CD4-positive, CD25-positive, alpha-beta regulatory T cell (primary cell): ENCODE measurements at regions not wholly inside any gene's neighbourhood (a gene's known extent, or its start where the extent isn't known, plus 50 kb on each side); places are given as distances from the start of the nearest gene placed in this dataset.
"Not testable (repeated sequence)": the region's sequence is repeated elsewhere in the genome, so short reads cannot be mapped to it uniquely, and the experiment has no call there.

Experiments
- ATAC-seq, 2 donors: fragments of 150-1000 bp; cut with Tn5 transposase; one replicate each; pipeline ENCODE4 v1.10.0; 2021; ENCODE audit warnings: low read depth in 2 of 2, moderate number of reproducible peaks in 2 of 2, moderate library complexity in 1 of 2
- DNase-seq, 3 donors: peaks; one replicate each; pipeline versions ENCODE4 v3.0.0 to v3.0.0-alpha.2; 2012 to 2022; ENCODE audit warnings: mixed read lengths in 1 of 3
- H3K27ac ChIP-seq: one replicate; pipeline ENCODE4 v1.7.0; 2013; ENCODE audit warnings: mild to moderate bottlenecking, low read length; ENCODE audit not compliant: insufficient read depth, poor library complexity, severe bottlenecking
- H3K27me3 ChIP-seq: one replicate; pipeline ENCODE4 v1.7.0; 2013; ENCODE audit warnings: low read length; ENCODE audit not compliant: control insufficient read depth, insufficient read depth
- H3K36me3 ChIP-seq: one replicate; pipeline ENCODE4 v1.7.0; 2013; ENCODE audit warnings: mild to moderate bottlenecking, low read length, moderate library complexity; ENCODE audit not compliant: control insufficient read depth, insufficient read depth
- H3K4me1 ChIP-seq: 2 replicates; pipeline ENCODE4 v1.7.0; 2013; ENCODE audit warnings: mild to moderate bottlenecking, low read length; ENCODE audit not compliant: insufficient read depth, control insufficient read depth, poor library complexity, severe bottlenecking
- H3K4me3 ChIP-seq: one replicate; pipeline ENCODE4 v1.7.0; 2013; ENCODE audit warnings: low read depth, mild to moderate bottlenecking, low read length, moderate library complexity
- H3K9me3 ChIP-seq, 2 experiments: 1 replicate in 1 of 2; 2 replicates in 1 of 2; pipeline ENCODE4 v1.7.0; 2013; ENCODE audit warnings: low read length in 2 of 2, mild to moderate bottlenecking in 1 of 2, moderate library complexity in 1 of 2; ENCODE audit not compliant: control insufficient read depth in 2 of 2
- H3K27ac Mint-ChIP-seq, 3 donors: one replicate each; pipeline ENCODE4 v1.8.0; 2020 to 2022; ENCODE audit warnings: mild to moderate bottlenecking in 3 of 3, mixed read lengths in 3 of 3, moderate library complexity in 2 of 3
- H3K27me3 Mint-ChIP-seq: one replicate; pipeline ENCODE4 v1.8.0; 2022; ENCODE audit warnings: mild to moderate bottlenecking, mixed read lengths
- H3K36me3 Mint-ChIP-seq: one replicate; pipeline ENCODE4 v1.8.0; 2020; ENCODE audit warnings: mixed read lengths
- H3K4me1 Mint-ChIP-seq, 4 donors: one replicate each; pipeline ENCODE4 v1.8.0; 2020 to 2022; ENCODE audit warnings: mixed read lengths in 4 of 4, mild to moderate bottlenecking in 1 of 4
- H3K4me3 Mint-ChIP-seq, 4 donors: one replicate each; pipeline ENCODE4 v1.8.0; 2020 to 2022; ENCODE audit warnings: mild to moderate bottlenecking in 4 of 4, mixed read lengths in 4 of 4, moderate library complexity in 3 of 4
- H3K9me3 Mint-ChIP-seq, 7 donors: one replicate each; pipeline ENCODE4 v1.8.0; 2020 to 2022; ENCODE audit warnings: mixed read lengths in 7 of 7, mild to moderate bottlenecking in 3 of 7, moderate library complexity in 2 of 7

GRCh38 chr18:71212739-71213138, 923.9 kb downstream of the SOCS6 start:
- not testable (repeated sequence) for H3K27ac ChIP-seq, H3K27me3 Mint-ChIP-seq, DNase-seq, H3K36me3 ChIP-seq, H3K4me3 Mint-ChIP-seq, H3K36me3 Mint-ChIP-seq, H3K4me3 ChIP-seq, H3K4me1 ChIP-seq, H3K27ac Mint-ChIP-seq, ATAC-seq, H3K9me3 ChIP-seq, H3K9me3 Mint-ChIP-seq, H3K27me3 ChIP-seq, H3K4me1 Mint-ChIP-seq

GRCh38 chr18:71212222-71212621, 923.4 kb downstream of the SOCS6 start:
- no peaks in the 10 kb centered on the region for H3K27me3 Mint-ChIP-seq
- H3K4me1 Mint-ChIP-seq = no peaks in the 10 kb centered on the region
- H3K27ac ChIP-seq = no peak overlapping the region
- no peak overlapping the region for H3K27ac Mint-ChIP-seq
- H3K27me3 ChIP-seq = no peaks in the 10 kb centered on the region
- H3K36me3 Mint-ChIP-seq = no peaks in the 10 kb centered on the region
- ATAC-seq (no peak), DNase-seq (no peak)
- H3K4me1 ChIP-seq = no peaks in the 10 kb centered on the region
- no peaks in the 10 kb centered on the region for H3K9me3 ChIP-seq
- peaks cover 0 to 3% (median 0%) of the 10 kb centered on the region in 7 donors for H3K9me3 Mint-ChIP-seq
- H3K36me3 ChIP-seq = no peaks in the 10 kb centered on the region
- H3K4me3 ChIP-seq = no peak overlapping the region
- H3K4me3 Mint-ChIP-seq = no peak overlapping the region

- Mint-ChIP-seq H3K4me3 (no peak overlapping the region), H3K4me1 (no peaks in the 10 kb centered on the region), H3K27ac (no peak overlapping the region), H3K27me3 (no peaks in the 10 kb centered on the region), H3K36me3 (no peaks in the 10 kb centered on the region), H3K9me3 (peaks cover 0 to 3% (median 0%) of the 10 kb centered on the region in 7 donors)
- Histone ChIP-seq H3K27ac (no peak overlapping the region), H3K4me1 (no peaks in the 10 kb centered on the region), H3K9me3 (no peaks in the 10 kb centered on the region), H3K27me3 (no peaks in the 10 kb centered on the region), H3K4me3 (no peak overlapping the region), H3K36me3 (no peaks in the 10 kb centered on the region)
- ATAC-seq (no peak), DNase-seq (no peak)
These were observed 921.1 kb downstream of the SOCS6 start for GRCh38 chr18:71209944-71210343.

- H3K4me3 ChIP-seq = no peak overlapping the region
- H3K27me3 ChIP-seq = no peaks in the 10 kb centered on the region
- no peaks in the 10 kb centered on the region for H3K4me1 ChIP-seq
- H3K9me3 ChIP-seq = no peaks in the 10 kb centered on the region
- H3K36me3 ChIP-seq = no peaks in the 10 kb centered on the region
- Mint-ChIP-seq H3K4me3 (no peak overlapping the region), H3K27ac (peak overlapping the region in 1 of 3 donors; percentile 31), H3K36me3 (no peaks in the 10 kb centered on the region), H3K9me3 (peaks cover 0 to 4% (median 0%) of the 10 kb centered on the region in 7 donors), H3K4me1 (no peaks in the 10 kb centered on the region), H3K27me3 (no peaks in the 10 kb centered on the region)
- DNase-seq (no peak), ATAC-seq (no peak)
- no peak overlapping the region for H3K27ac ChIP-seq
These were observed 905.6 kb downstream of the SOCS6 start for GRCh38 chr18:71194438-71194837.

GRCh38 chr18:71189581-71189980, 900.7 kb downstream of the SOCS6 start:
- Histone ChIP-seq H3K27me3 (no peaks in the 10 kb centered on the region), H3K4me1 (no peaks in the 10 kb centered on the region), H3K4me3 (no peak overlapping the region), H3K9me3 (no peaks in the 10 kb centered on the region), H3K27ac (no peak overlapping the region), H3K36me3 (no peaks in the 10 kb centered on the region)
- H3K4me1 Mint-ChIP-seq = no peaks in the 10 kb centered on the region
- no peaks in the 10 kb centered on the region for H3K36me3 Mint-ChIP-seq
- ATAC-seq (no peak), DNase-seq (no peak)
- no peaks in the 10 kb centered on the region for H3K27me3 Mint-ChIP-seq
- peaks cover 0 to 1% (median 0%) of the 10 kb centered on the region in 7 donors for H3K9me3 Mint-ChIP-seq
- H3K27ac Mint-ChIP-seq = no peak overlapping the region
- no peak overlapping the region for H3K4me3 Mint-ChIP-seq

GRCh38 chr18:71168557-71169145, 879.8 kb downstream of the SOCS6 start:
- peaks cover 0 to 2% (median 0%) of the 10 kb centered on the region in 7 donors for H3K9me3 Mint-ChIP-seq
- no peak overlapping the region for H3K4me3 Mint-ChIP-seq
- no peaks in the 10 kb centered on the region for H3K27me3 Mint-ChIP-seq
- Histone ChIP-seq H3K36me3 (no peaks in the 10 kb centered on the region), H3K27ac (no peak overlapping the region), H3K4me1 (no peaks in the 10 kb centered on the region), H3K9me3 (no peaks in the 10 kb centered on the region), H3K4me3 (no peak overlapping the region), H3K27me3 (no peaks in the 10 kb centered on the region)
- H3K36me3 Mint-ChIP-seq = no peaks in the 10 kb centered on the region
- no peaks in the 10 kb centered on the region for H3K4me1 Mint-ChIP-seq
- ATAC-seq (no peak), DNase-seq (no peak)
- no peak overlapping the region for H3K27ac Mint-ChIP-seq

GRCh38 chr18:71136487-71136886, 847.6 kb downstream of the SOCS6 start:
- Mint-ChIP-seq H3K36me3 (no peaks in the 10 kb centered on the region), H3K4me3 (no peak overlapping the region), H3K4me1 (no peaks in the 10 kb centered on the region), H3K27me3 (no peaks in the 10 kb centered on the region), H3K9me3 (peaks cover 0 to 6% (median 0%) of the 10 kb centered on the region in 7 donors), H3K27ac (no peak overlapping the region)
- no peak for DNase-seq
- Histone ChIP-seq H3K27ac (no peak overlapping the region), H3K9me3 (no peaks in the 10 kb centered on the region), H3K27me3 (no peaks in the 10 kb centered on the region), H3K4me3 (no peak overlapping the region), H3K36me3 (no peaks in the 10 kb centered on the region), H3K4me1 (no peaks in the 10 kb centered on the region)
- ATAC-seq = no peak

- DNase-seq = no peak
These were observed 845.3 kb downstream of the SOCS6 start for GRCh38 chr18:71134122-71134521.

More at GRCh38 chr18:71134122-71134521, 845.3 kb downstream of the SOCS6 start:
- Histone ChIP-seq H3K27me3 (no peaks in the 10 kb centered on the region), H3K4me1 (no peaks in the 10 kb centered on the region), H3K27ac (no peak overlapping the region), H3K4me3 (no peak overlapping the region), H3K9me3 (no peaks in the 10 kb centered on the region), H3K36me3 (no peaks in the 10 kb centered on the region)
- Mint-ChIP-seq H3K36me3 (no peaks in the 10 kb centered on the region), H3K9me3 (peaks cover 0 to 4% (median 0%) of the 10 kb centered on the region in 7 donors), H3K27me3 (no peaks in the 10 kb centered on the region), H3K27ac (no peak overlapping the region), H3K4me3 (no peak overlapping the region), H3K4me1 (no peaks in the 10 kb centered on the region)
- no peak for ATAC-seq
